Ishikawa (cell line): ENCODE measurements at regions not wholly inside any gene's neighbourhood (a gene's known extent, or its start where the extent isn't known, plus 50 kb on each side); places are given as distances from the start of the nearest gene placed in this dataset.

Source experiments
- CEBPB ChIP-seq: IDR thresholded peaks from 2 replicates; pipeline ENCODE4 v1.6.1; 2012
- TAF1 ChIP-seq: IDR thresholded peaks from 2 replicates; pipeline ENCODE4 v1.6.1; 2012; ENCODE audit warnings: low read depth, mild to moderate bottlenecking
- TCF12 ChIP-seq: IDR thresholded peaks from 2 replicates; pipeline ENCODE4 v1.6.1; 2012; ENCODE audit warnings: low read depth
- TEAD4 ChIP-seq: IDR thresholded peaks from 2 replicates; pipeline ENCODE4 v1.6.1; 2012
- ZBTB7A ChIP-seq: IDR thresholded peaks from 2 replicates; pipeline ENCODE4 v1.6.1; 2012; ENCODE audit warnings: low read depth

DNA sequence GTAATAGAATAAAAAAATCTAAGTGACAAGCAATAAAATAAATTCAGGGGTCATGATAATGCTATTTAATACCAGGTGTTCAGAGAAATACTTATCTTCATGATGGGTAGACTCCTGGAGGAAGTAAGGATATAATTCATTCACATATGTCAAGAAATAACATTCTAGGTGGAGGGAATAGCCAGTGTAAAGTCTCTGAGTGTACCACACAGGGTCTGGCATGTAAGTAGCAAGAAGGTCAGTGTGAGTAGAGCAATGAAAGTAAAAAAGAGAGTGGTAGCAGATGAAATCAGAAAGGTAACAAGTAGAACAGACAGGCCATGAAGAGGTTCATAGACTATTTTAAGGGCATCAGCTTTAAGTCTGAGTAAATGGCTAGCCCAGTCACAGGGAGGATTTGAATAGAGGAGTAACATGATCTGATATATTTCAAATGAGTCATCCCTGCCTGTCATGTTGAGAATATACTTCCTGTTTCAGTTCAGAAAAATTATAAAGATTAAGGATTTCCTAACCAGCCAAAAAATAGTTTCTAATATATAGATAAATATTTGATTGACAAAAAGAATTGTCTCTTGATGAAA lies 519.9 kb downstream of the C12orf50 start:
- TF ChIP-seq TAF1, result no peak
- TF ChIP-seq TCF12, result no peak
- TF ChIP-seq ZBTB7A, result no peak
- TF ChIP-seq TEAD4, result no peak
- no peak for TF ChIP-seq CEBPB
